Suppressor macrophage treated with lipopolysaccharide for 4 hours (primary cell): ENCODE measurements at regions not wholly inside any gene's neighbourhood (a gene's known extent, or its start where the extent isn't known, plus 50 kb on each side); places are given as distances from the start of the nearest gene placed in this dataset.

Experiments
- DNase-seq: peaks from one replicate; pipeline ENCODE4 v3.0.0-alpha.2; 2020

DNA sequence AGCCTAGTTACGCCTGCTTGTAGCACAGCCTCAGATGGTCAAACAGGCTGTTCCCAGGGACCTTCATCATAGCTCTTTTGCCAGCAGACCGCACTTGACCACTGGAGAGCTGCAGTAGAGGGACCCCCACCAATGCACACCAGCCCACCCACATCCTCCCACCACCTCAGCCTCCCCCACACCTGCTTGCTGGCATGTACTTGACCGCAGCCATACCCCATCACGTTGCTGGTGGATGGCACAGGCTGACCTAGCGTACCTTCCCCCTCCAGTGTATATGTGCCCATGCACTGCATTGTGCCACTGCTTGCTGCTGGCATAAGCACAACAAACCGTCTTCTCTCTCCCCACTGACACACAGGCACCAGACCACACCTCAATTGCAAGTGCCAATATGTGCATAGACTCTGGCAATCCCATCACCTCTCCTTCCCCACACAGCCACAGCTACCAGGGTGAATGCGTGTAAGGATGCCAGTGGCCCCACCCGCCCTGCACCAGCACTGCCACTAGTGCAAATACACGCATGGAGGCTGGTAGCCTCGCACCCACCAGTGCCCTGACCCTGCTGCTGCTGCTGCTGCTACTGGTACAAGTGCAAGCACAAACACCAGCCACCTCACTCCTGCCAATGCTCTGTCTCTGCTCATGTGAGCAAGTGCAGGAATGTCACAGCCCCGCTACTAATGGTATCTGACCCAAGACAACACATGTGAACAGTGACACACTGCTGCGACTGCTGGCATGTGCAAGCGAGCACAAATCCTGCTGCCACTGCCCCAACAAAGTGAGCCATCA is 1377.6 kb downstream of the CDH11 start:
- no peak for DNase-seq

DNA sequence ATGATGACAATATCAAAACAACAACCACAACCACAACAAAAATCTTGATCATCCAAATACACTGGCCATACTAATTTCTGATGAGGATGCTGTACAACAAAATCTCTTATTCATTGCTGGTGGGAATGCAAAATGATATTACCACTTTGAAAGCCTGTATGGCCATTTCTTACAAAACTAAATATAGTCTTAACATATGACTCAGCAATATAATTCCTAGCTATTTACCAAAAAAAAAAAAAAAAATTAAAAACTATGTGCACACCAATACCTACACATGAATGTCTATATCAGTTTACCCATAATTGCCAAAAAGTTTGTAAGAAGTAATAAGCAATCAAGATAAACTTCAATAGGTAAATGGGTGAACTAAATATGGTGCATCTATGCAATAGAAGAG is 1379.7 kb downstream of the CDH11 start:
- DNase-seq = no peak

DNA sequence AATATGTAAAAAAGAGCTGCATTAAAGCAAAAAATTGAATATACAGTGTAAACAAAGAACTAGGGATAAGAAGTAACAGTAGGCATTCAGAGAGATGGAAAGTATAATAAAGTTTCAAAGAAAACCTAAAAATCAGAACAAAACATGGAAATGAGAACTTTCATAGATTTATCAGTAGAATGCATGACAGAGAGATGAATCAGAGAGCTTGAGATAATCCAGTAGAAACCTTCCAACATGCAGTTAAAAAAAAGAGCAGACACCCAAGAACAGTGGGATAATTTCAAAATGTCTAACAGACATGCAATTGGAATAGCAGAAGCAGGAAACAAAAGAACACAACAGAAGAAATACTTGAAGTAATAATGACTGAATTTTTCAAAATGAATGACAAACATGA is 1384.2 kb downstream of the CDH11 start:
- no peak for DNase-seq

DNA sequence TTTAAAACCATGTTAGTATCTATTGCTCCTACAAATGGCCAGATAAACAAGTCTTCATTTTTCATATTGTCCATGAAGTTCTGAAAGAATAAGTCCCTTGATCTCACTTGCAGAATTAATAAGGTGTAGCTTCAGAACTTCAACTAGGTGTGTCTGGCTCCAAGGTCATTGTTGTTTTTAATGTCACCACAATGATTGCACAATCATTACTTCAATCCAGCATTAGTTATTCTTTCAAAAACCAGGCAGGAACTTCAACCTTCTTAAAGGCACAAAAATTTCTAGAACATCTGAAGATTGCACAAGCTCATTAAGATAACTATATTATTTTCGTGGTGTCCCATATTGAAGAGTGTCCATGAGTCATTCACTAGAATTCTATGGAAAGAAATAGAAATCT is 1386.4 kb downstream of the CDH11 start:
- no peak for DNase-seq

GRCh38 chr16:63720848-63721247 is 1401.0 kb downstream of the CDH11 start:
- no peak for DNase-seq

- DNase-seq = no peak
Observed at GRCh38 chr16:63719926-63720325, 1401.9 kb downstream of the CDH11 start.

DNA sequence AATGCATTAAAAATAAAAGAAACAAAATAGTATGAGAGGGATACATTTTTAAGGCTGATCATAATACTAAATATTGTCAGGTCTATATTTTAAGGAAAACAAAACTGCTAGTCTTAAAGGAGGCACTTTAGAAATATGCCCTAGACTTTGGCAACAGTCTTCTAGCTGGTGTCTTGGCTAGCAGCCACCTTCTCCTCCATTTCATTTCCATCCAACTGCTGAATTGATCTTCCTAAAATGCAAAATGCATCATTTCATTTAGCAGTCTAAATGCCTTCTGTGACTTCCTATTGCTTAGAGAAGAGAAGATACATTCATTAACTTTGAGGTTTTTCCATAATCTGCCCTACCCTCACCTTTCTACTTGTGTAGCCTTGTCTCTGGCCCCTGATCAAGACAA is 1404.1 kb downstream of the CDH11 start:
- DNase-seq = no peak

DNA sequence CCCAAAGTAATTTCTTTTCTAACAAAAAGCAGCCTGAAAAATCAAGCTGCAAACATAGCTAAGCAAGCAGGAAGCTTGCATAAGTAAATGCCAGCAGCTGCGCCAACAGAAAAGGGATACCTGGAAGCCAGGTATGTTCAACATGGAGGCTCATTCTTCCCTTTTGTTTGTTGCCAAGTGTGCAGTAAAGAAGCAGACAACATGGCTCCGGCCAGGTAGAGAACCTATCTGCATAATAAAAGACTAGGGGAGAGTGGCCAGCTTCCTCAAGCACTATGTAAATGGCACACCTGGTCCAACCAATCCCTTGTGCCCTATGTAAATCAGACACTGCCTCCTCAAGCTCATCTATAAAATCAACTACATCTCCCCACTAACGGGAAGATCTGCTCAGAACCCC is 1407.0 kb downstream of the CDH11 start:
- DNase-seq = no peak

DNA sequence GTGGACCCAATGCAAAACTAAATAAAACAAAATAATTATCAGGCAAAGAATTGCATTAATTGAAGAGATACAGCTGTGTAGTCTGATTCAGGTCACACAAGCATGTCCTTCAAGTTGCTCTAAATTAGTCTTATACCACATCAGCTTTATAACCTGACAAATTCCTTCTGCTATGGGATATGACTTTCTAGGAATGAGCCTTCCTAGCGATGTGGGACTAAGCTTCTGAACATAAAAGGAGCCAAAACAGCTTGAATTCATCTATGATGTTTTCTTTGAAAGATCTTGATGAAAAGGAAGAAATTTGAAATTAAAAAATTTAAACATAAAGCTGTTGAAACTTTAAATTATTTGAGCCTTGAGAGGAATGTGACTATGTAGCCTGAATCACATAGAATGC is 1409.1 kb downstream of the CDH11 start:
- DNase-seq = no peak

- DNase-seq = no peak
Observed at GRCh38 chr16:63703612-63704011, 1418.3 kb downstream of the CDH11 start.

- no peak for DNase-seq
Observed at GRCh38 chr16:63702981-63703590, 1418.8 kb downstream of the CDH11 start.

- no peak for DNase-seq
Observed at GRCh38 chr16:63697736-63698135, 1424.1 kb downstream of the CDH11 start.

DNA sequence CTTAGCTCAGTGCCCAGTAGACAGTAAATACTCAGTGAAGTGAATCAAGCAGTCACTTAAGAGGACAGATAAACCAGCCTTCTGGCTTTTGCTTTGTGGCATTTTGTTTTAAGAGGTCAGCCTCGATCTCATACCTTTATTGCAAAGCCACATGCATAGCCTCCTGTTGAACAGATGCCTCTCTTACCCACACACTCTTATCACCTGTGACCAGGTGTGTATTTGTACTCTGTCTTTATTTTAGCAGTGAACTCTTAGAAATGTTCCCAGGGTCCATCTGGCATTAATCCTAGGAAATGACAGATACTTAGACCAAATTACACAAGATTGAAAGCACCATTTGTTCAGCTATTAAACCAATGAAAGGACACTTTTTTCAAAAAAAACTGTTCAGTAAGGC is 1426.5 kb downstream of the CDH11 start:
- no peak for DNase-seq

DNA sequence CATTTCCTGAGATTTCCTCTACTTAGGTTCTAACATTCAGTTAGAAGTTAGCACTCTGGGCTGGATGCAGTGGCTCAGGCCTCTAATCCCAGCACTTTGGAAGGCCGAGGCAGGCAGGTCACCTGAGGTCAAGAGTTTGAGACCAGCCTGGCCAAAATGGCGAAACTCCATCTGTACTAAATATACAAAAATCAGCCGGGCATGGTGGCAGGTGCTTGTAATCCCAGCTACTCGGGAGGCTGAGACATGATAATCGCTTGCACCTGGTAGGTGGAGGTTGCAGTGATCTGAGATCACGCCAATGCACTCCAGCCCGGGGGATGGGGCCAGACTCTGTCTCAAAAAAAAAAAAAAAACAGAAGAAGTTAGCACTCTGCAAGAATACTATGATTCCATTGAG is 1430.9 kb downstream of the CDH11 start:
- DNase-seq = no peak

- DNase-seq = no peak
Observed at GRCh38 chr16:63690267-63690666, 1431.6 kb downstream of the CDH11 start.

DNA sequence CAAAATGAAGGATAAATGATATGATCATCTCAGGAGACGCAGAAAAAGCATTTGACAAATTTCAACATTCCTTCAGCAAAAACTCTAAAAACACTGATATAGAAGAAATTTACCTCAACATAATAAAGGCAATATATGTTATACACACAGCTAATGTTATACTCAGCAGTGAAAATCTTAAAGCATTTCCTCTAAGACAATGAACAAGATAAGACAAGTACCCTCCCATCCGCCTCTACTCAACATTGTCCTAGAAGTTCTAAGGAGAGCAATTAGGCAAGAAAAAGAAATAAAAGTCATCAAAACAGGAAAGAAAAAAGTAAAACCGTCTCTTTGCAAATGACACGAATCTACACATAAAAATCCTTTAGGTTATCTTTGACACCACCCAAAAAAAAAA is 1432.8 kb downstream of the CDH11 start:
- no peak for DNase-seq

- DNase-seq = no peak
Observed at GRCh38 chr16:63684149-63685101, 1437.4 kb downstream of the CDH11 start.

DNA sequence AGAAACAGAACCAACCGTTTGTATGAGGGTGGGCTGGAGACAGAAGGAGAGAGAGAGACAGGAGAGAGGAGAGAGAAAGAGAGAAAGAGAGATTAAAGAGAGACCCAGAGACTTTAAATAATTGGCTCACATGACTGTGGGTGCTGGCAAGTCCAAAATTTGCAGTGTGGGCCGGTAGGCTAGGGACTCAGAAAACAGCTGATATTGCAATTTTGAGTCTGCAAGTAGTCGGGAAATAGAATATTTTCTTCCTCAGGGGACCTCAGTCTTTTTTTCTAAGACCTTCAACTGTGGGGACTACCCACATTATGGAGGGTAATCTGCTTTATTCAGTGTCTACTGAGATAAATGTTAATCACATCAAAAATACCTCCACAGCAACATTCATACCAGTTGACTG is 1439.0 kb downstream of the CDH11 start:
- DNase-seq = no peak

DNA sequence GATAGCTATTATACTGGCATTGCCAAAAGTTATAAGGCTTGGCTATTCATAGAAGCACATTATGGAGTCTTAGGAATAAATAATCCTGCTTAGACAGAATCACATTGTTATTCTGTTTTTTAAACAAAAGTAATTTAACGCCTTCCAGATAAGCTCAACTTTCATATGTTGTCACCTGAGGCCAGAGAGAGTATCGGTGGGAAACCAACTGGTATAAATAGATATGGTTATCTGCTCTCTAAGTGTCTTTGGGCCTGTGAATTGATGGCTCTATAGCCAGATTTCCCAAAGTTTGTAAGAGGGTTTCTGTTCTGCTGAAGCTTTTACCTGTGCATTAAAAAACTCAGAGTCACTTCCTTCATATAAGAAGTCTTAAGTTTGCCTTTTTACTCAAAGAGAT is 1449.4 kb downstream of the CDH11 start:
- DNase-seq = no peak

- DNase-seq = no peak
Observed at GRCh38 chr16:63663155-63663554, 1458.7 kb downstream of the CDH11 start.

DNA sequence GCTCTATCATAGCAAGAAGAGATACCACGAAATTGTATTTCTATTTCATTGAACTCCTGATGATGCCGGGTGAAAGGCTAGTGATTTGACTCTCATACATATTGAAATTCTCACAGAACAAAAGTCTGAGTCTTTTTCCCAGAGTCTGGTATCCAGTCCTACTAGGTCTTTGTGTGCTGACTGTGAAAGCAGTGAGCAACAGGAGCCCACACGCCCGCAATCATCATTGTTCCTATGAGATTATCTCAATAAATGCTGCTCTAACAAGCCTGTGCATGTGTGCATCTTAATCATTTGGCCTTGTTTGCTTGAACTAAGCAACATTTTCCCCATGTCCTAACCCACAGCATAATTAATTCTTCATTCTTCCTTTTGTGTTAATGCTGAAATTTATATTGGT is 1466.0 kb downstream of the CDH11 start:
- no peak for DNase-seq

GRCh38 chr16:63653044-63653839 is 1468.6 kb downstream of the CDH11 start:
- no peak for DNase-seq

DNA sequence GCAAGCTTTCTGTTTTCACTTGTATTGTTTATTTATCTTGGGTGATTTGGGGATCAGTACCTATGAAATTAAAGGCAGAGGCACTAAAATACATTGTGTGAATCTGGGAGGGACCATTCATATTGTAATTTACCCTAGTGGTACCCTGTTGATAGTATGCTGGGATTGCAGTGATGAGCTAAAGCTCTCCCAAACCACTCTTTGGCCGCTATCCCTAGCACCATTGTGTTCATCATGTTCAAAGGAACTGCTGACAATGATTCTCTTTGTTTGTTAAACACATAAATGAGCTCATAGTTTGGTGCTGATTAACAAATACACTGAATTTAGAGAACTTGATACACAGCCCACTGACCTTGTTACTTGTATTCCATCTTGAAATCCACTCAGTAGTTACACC is 1469.8 kb downstream of the CDH11 start:
- DNase-seq = no peak
